ENCODE measurements at regions not wholly inside any gene's neighbourhood (a gene's known extent, or its start where the extent isn't known, plus 50 kb on each side); places are given as distances from the start of the nearest gene placed in this dataset.
"Not testable (repeated sequence)": the region's sequence is repeated elsewhere in the genome, so short reads cannot be mapped to it uniquely, and the experiment has no call there.

DNA sequence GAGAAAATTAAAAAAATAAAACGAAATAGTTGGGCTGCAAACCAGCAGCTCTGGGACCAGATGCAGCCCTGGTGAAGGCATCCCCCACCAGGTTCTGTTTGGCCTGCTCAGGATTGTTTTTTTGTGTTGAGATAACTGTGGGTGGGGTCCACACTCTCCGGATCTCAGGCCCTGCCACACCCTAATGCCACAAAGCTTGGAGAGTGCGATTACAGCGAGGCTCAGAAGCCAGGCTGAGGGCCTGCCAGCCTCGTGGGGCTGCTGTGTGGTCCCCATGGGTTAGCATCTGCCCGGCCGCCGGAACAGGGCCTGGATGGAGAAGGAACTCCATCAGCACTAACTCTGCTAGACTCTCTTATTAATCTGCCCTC lies 290.8 kb upstream of the PLGLB2 start:
- not testable (repeated sequence) for DNase-seq (ENCODE audit: low read depth in 2 of 2)

- not testable (repeated sequence) for DNase-seq (ENCODE audit: low read depth in 2 of 2)
These were observed 288.9 kb upstream of the PLGLB2 start for GRCh38 chr2:87458938-87459337.

DNA sequence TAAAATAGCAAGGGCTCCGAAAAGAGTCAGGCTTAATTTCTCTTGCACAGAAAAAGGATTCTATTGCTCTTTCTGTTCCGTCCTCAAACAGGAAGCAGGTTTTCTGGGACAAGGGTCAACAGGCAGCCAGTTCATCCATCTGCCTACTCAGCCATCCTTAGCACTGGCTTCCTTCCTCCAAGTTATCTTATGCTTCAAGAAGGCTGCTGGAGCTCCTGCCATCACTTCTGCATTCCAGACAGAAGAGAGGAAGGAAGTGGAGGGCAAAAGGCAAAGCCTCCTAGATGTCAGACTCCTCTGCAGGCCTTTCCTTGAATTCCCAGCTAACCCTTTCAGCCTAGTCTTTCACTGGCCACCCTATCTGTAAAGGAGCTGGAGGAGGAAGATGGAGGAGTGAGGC lies 287.8 kb upstream of the PLGLB2 start:
- DNase-seq (ENCODE audit: low read depth in 2 of 2) = not testable (repeated sequence)

GRCh38 chr2:87460662-87461061 lies 287.2 kb upstream of the PLGLB2 start:
- DNase-seq (ENCODE audit: low read depth in 2 of 2) = not testable (repeated sequence)

DNA sequence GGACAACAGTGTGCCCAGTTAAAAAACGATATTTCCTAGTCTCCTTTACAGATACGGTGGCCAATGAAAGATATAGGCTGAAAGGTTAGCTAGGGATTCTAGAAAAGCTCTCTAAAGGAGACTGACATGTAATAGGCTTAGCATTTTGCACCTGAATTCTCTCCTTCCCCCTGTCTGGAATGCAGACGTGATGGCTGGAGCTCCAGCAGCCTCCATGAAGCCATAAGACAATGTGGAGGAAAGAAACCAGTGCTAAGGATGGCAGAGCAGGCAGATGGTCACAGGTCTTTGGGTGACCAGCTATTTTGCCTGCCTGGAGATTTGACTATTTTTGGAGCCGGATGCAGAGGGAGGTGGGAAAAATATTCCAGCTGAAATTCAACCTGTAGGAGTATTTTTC lies 286.2 kb upstream of the PLGLB2 start:
- DNase-seq (ENCODE audit: low read depth in 2 of 2) = not testable (repeated sequence)

GRCh38 chr2:87464219-87464618 lies 283.7 kb upstream of the PLGLB2 start:
- not testable (repeated sequence) for DNase-seq (ENCODE audit: low read depth in 2 of 2)

- not testable (repeated sequence) for DNase-seq (ENCODE audit: low read depth in 2 of 2)
These were observed 282.2 kb upstream of the PLGLB2 start for GRCh38 chr2:87465730-87466129.

- not testable (repeated sequence) for DNase-seq (ENCODE audit: low read depth in 2 of 2)
These were observed 281.2 kb upstream of the PLGLB2 start for GRCh38 chr2:87466591-87467120.

GRCh38 chr2:87468429-87468981 lies 279.4 kb upstream of the PLGLB2 start:
- DNase-seq (ENCODE audit: low read depth in 2 of 2) = not testable (repeated sequence)

GRCh38 chr2:87469180-87470151 lies 278.4 kb upstream of the PLGLB2 start:
- not testable (repeated sequence) for DNase-seq (ENCODE audit: low read depth in 2 of 2)

- not testable (repeated sequence) for DNase-seq (ENCODE audit: low read depth in 2 of 2)
These were observed 277.2 kb upstream of the PLGLB2 start for GRCh38 chr2:87470381-87471380.

- DNase-seq (ENCODE audit: low read depth in 2 of 2) = not testable (repeated sequence)
These were observed 276.4 kb upstream of the PLGLB2 start for GRCh38 chr2:87471478-87471877.

GRCh38 chr2:87476223-87476872 lies 271.5 kb upstream of the PLGLB2 start:
- not testable (repeated sequence) for DNase-seq (ENCODE audit: low read depth in 2 of 2)

- DNase-seq (ENCODE audit: low read depth in 2 of 2) = not testable (repeated sequence)
These were observed 271.0 kb upstream of the PLGLB2 start for GRCh38 chr2:87476936-87477335.

DNA sequence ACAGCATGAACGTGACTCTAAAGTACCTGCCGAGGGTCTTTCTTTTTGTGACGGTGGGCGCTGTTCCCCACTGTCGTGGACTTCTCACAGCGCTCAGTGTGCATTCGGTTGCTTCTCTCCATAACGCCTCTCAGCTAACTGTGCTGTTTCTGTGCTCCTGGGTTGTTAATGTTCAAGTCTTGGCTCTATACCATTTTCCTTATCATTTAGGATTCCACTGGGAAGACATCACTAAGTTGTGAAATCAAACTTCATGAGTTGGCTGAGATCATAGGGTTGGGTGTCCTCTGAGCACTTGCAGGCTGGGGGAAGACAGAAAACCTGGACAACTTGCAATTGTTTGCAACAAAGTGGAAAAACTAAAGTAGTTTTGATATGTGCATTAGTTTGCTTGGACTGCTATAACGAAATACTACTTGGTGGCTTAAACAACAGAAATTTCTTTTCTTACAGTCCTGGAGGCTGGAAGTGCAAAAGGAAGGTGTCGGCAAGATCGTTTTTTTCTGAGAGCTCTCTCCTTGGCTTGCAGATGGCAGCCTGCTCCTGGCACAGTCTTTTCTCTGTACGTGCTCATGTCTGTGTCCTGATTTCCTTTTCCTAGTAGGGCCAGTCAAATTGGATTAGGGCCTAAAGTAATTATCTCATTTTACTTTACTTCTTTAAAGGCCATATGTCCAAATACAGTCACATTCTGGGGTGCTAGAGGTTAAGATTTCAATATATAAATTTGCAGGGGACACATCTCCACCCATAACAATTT lies 270.0 kb upstream of the PLGLB2 start:
- DNase-seq (ENCODE audit: low read depth in 2 of 2) = not testable (repeated sequence)

DNA sequence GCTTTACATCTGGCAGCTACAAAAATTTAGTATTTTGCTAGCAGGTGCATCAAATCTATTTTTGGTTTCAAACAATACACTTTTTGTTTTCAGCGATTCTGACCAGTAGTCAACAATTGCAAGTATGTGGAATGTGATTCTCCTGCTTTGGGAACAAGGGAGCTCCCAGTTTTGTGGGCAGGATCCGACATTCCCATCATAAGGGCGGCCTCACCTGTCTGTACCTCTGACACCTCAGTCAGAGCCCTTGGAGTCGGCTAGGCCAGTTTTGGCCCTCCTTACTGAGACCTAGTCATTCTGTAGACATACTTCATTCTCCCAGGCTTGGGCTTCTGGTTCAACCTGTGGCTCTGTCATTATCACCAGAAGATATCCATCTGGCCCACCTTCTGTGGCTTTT lies 269.0 kb upstream of the PLGLB2 start:
- not testable (repeated sequence) for DNase-seq (ENCODE audit: low read depth in 2 of 2)

- DNase-seq (ENCODE audit: low read depth in 2 of 2) = not testable (repeated sequence)
These were observed 264.7 kb upstream of the PLGLB2 start for GRCh38 chr2:87483093-87483680.

DNA sequence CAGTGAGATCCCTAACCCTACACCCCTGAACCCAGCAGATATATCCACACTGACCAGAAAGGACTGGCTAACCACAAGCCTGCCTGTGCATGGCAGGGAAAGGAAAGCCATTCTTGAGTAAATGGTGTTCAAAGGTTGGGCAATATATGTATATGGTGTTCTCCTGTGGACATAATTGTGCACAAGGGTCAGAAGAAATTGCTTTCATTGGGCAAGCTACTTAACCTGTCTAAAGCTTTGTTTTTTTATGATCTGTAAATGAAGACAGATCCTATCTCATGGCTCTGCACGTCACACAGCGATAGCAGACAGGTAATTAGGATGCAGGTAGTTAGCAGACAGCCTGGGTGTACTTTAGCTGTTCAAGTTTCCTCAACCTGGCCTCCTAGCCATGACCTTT lies 263.5 kb upstream of the PLGLB2 start:
- DNase-seq (ENCODE audit: low read depth in 2 of 2) = not testable (repeated sequence)

GRCh38 chr2:87485455-87485854 lies 262.4 kb upstream of the PLGLB2 start:
- not testable (repeated sequence) for DNase-seq (ENCODE audit: low read depth in 2 of 2)

DNA sequence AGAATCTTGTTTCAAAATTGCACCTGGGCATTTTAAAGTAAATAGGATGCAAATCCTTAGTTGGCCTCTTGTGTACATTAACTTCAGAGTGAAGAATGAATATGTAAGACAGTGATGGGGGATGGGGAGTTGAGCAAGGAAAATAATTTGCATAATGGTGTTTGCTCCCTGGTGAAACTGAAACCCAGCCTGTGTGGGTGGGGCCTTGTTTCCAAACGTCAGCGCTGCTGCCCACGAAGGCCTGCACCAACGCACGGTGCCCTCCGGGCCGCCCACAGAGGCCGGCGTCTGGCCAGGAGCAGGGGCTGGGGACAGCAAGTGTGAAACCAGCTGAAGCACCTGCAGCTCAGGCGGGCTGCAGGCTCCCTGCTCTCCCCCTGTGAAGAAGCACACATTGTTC lies 262.0 kb upstream of the PLGLB2 start:
- DNase-seq (ENCODE audit: low read depth in 2 of 2) = not testable (repeated sequence)
